Heart right ventricle (tissue), 16 donors: ENCODE measurements at regions not wholly inside any gene's neighbourhood (a gene's known extent, or its start where the extent isn't known, plus 50 kb on each side); places are given as distances from the start of the nearest gene placed in this dataset.

Experiments
- ATAC-seq, 8 donors: fragments of 200-7000 bp; cut with Tn5 transposase; one replicate each; pipeline ENCODE4 v1.9.1; 2020; ENCODE audit warnings: mild to moderate bottlenecking in 8 of 8, moderate library complexity in 8 of 8, moderate number of reproducible peaks in 1 of 8
- DNase-seq, 2 donors: peaks; one replicate each; pipeline ENCODE4 v3.0.0-alpha.2; 2020
- H3K27ac ChIP-seq, 10 donors: fragments of 200-600 bp; sonication (generic) in 2 of 10; one replicate each; pipeline versions ENCODE4 v1.5.0 to v1.8.0; 2020 to 2022; ENCODE audit warnings: mild to moderate bottlenecking in 3 of 10
- H3K27me3 ChIP-seq, 7 donors: fragments of 200-600 bp; one replicate each; pipeline ENCODE4 v1.8.0; 2021 to 2022; ENCODE audit warnings: mild to moderate bottlenecking in 2 of 7
- H3K36me3 ChIP-seq, 9 donors: fragments of 200-600 bp; sonication (generic) in 1 of 9; one replicate each; pipeline versions ENCODE4 v1.5.0 to v1.8.0; 2020 to 2022; ENCODE audit warnings: mild to moderate bottlenecking in 2 of 9
- H3K4me1 ChIP-seq, 9 donors: fragments of 200-600 bp; sonication (generic) in 1 of 9; one replicate each; pipeline versions ENCODE4 v1.5.0 to v1.8.0; 2020 to 2022; ENCODE audit warnings: mild to moderate bottlenecking in 4 of 9
- H3K4me3 ChIP-seq, 10 donors: fragments of 200-600 bp; sonication (generic) in 2 of 10; one replicate each; pipeline versions ENCODE4 v1.5.0 to v1.8.0; 2020 to 2022; ENCODE audit warnings: mild to moderate bottlenecking in 7 of 10, moderate library complexity in 2 of 10
- H3K9me3 ChIP-seq, 11 donors: fragments of 200-600 bp in 10 of 11; sonication (generic) in 2 of 11; one replicate each; pipeline versions ENCODE4 v1.5.0 to v1.8.0; 2013 to 2022; ENCODE audit warnings: mild to moderate bottlenecking in 2 of 11, control low read depth in 1 of 11, moderate library complexity in 1 of 11
- CTCF ChIP-seq, 9 donors: fragments of 200-600 bp; sonication (generic) in 2 of 9; IDR thresholded peaks; one replicate each; pipeline versions ENCODE4 v1.5.0 to v1.8.0; 2021 to 2022; ENCODE audit warnings: antibody characterized with exemption in 9 of 9, mild to moderate bottlenecking in 5 of 9, moderate library complexity in 1 of 9
- WGBS, 2 donors: extraction: QIAGEN DNeasy Blood & Tissue Kit; methylation state at CpG; one replicate each; pipeline ENCODE4 v1.1.7; 2013; ENCODE audit warnings: inconsistent platforms in 1 of 2; 5-methylcytosine and 5-hydroxymethylcytosine counted together
- intact Hi-C, 10 donors: fragments of 100-400 bp; cut with DNase I; formaldehyde crosslinking; loops; one replicate each; pipeline versions ENCODE4 v1.11.1 to v1.14.2; 2022
- donor health status: Arrhythmogenic right ventricular cardiomyopathy.
- donor health status: ischemic (EF 13 %, LVEDD 7.1; RV severe dilation, severe dysfunction).
- donor health status: healthy with polysubstance abuse.
- donor health status: DM: no; HTN: yes; CAD: no.
- donor health status: DM: no; HTN: no; CAD: no.
- donor health status: ischemic (EF 25% LVEDD 6.9; RV normal size, moderate dysfunction).
- donor health status: ischemic (EF 25% LVEDD 5.7; RV mildly dilated, moderate dysfunction).
- donor health status: healthy.
- donor health status: DM: yes; HTN: yes; CAD: no.
- donor health status: Ischemic cardiomyopathy.
- donor health status: ischemic (EF 35%, LVEDD 5.7; RV mildly dilated, moderate dysfunction).
- donor health status: nonischemic (EF 11% LVEDD 7.7; RV severe dilation, severe dysfunction).
- donor health status: DM: yes; HTN: yes; CAD: no.
- donor health status: PGD.
- donor health status: ischemic (EF 29% LVEDD 5.4; RV normal size, mild dysfunction).
- donor health status: nonischemic (EF 23%, LVEDD 6.1; RV moderate dilation, normal function).

- peak in 1 of 2 donors; percentile 40 for DNase-seq
- H3K27ac ChIP-seq: no peak overlapping the region
- no peak for TF ChIP-seq CTCF (IDR thresholded peaks at IDR 0.05)
- no peaks in the 10 kb centered on the region for H3K36me3 ChIP-seq
- intact Hi-C loops: no loop called here
- ATAC-seq: peak in 1 of 8 donors; percentile 42
- H3K9me3 ChIP-seq: peaks cover 0 to 4% (median 0%) of the 10 kb centered on the region in 11 donors
- no peaks in the 10 kb centered on the region for H3K4me1 ChIP-seq
- WGBS, 2 donors: 48 to 70% methylated on average over 1 of the region's 1 CpG
- no peak overlapping the region for H3K4me3 ChIP-seq
- H3K27me3 ChIP-seq: no peaks in the 10 kb centered on the region
Measured at GRCh38 chr6:91045161-91045560, 458.3 kb upstream of the MAP3K7 start.

GRCh38 chr6:91043751-91044150, 456.9 kb upstream of the MAP3K7 start:
- Histone ChIP-seq H3K36me3 (no peaks in the 10 kb centered on the region), H3K27me3 (no peaks in the 10 kb centered on the region), H3K4me1 (no peaks in the 10 kb centered on the region), H3K9me3 (peaks cover 0 to 3% (median 0%) of the 10 kb centered on the region in 11 donors), H3K27ac (no peak overlapping the region), H3K4me3 (no peak overlapping the region)
- DNase-seq (no peak), ATAC-seq (no peak)
- whole genome bisulfite sequencing, 2 donors: 90 to 95% methylated on average over 2 of the region's 2 CpGs
- TF ChIP-seq CTCF (IDR thresholded peaks at IDR 0.05): no peak
- intact Hi-C loops: no loop called here

GRCh38 chr6:91042656-91043055, 455.8 kb upstream of the MAP3K7 start:
- H3K27ac ChIP-seq: no peak overlapping the region
- DNase-seq: no peak
- no peak for TF ChIP-seq CTCF (IDR thresholded peaks at IDR 0.05)
- WGBS, 2 donors: 87 to 95% methylated on average over 2 of the region's 2 CpGs
- H3K27me3 ChIP-seq: no peaks in the 10 kb centered on the region
- no peaks in the 10 kb centered on the region for H3K36me3 ChIP-seq
- H3K9me3 ChIP-seq: no peaks in the 10 kb centered on the region
- H3K4me3 ChIP-seq: no peak overlapping the region
- no peaks in the 10 kb centered on the region for H3K4me1 ChIP-seq
- intact Hi-C loops: no loop called here
- ATAC-seq: no peak

GRCh38 chr6:91033964-91034363, 447.1 kb upstream of the MAP3K7 start:
- 89 to 95% methylated on average over 2 of the region's 2 CpGs for WGBS, 2 donors
- ATAC-seq (no peak), DNase-seq (no peak)
- no peak for TF ChIP-seq CTCF (IDR thresholded peaks at IDR 0.05)
- no peaks in the 10 kb centered on the region for H3K4me1 ChIP-seq
- no peaks in the 10 kb centered on the region for H3K9me3 ChIP-seq
- no peaks in the 10 kb centered on the region for H3K36me3 ChIP-seq
- intact Hi-C loops: no loop called here
- H3K4me3 ChIP-seq: no peak overlapping the region
- H3K27me3 ChIP-seq: peaks cover 0 to 11% (median 0%) of the 10 kb centered on the region in 7 donors
- no peak overlapping the region for H3K27ac ChIP-seq
